Right atrium auricular region (tissue), 2 donors: ENCODE measurements at regions not wholly inside any gene's neighbourhood (a gene's known extent, or its start where the extent isn't known, plus 50 kb on each side); places are given as distances from the start of the nearest gene placed in this dataset.
"Not testable (repeated sequence)": the region's sequence is repeated elsewhere in the genome, so short reads cannot be mapped to it uniquely, and the experiment has no call there.

Experiments used
- DNase-seq: peaks from one replicate; pipeline ENCODE4 v3.0.0-alpha.2; 2019; ENCODE audit warnings: low spot score
- H3K27ac ChIP-seq, 2 donors: fragments of 200-600 bp; sonication (generic); 1 replicate in 1 of 2; 2 replicates in 1 of 2; pipeline ENCODE4 v1.5.1; 2016 to 2019
- H3K27me3 ChIP-seq, 2 donors: fragments of 200-600 bp; sonication (generic); one replicate each; pipeline versions ENCODE4 v1.5.1 to v1.6.0; 2017 to 2019
- H3K36me3 ChIP-seq: fragments of 200-600 bp; sonication (generic); one replicate; pipeline ENCODE4 v1.5.1; 2016
- H3K4me1 ChIP-seq, 2 donors: fragments of 200-600 bp; sonication (generic); one replicate each; pipeline versions ENCODE4 v1.5.1 to v1.6.0; 2017 to 2019
- H3K4me3 ChIP-seq, 2 donors: fragments of 200-600 bp; sonication (generic); 1 replicate in 1 of 2; 2 replicates in 1 of 2; pipeline ENCODE4 v1.5.1; 2017 to 2019; ENCODE audit warnings: mild to moderate bottlenecking in 1 of 2, moderate library complexity in 1 of 2
- H3K9me3 ChIP-seq, 2 donors: fragments of 200-600 bp; sonication (generic); one replicate each; pipeline ENCODE4 v1.5.1; 2019
- CTCF ChIP-seq, 2 donors: fragments of 200-600 bp; sonication (generic); IDR thresholded peaks; one replicate each; pipeline ENCODE4 v1.5.1; 2019; ENCODE audit warnings: antibody characterized with exemption in 2 of 2

- Histone ChIP-seq H3K27me3 (no peaks in the 10 kb centered on the region), H3K36me3 (no peaks in the 10 kb centered on the region), H3K4me3 (no peak overlapping the region), H3K9me3 (peaks cover 0 to 5% of the 10 kb centered on the region in 2 donors), H3K27ac (no peak overlapping the region), H3K4me1 (peaks cover 0 to 12% of the 10 kb centered on the region in 2 donors)
- no peak for TF ChIP-seq CTCF (IDR thresholded peaks at IDR 0.05)
- DNase-seq, result no peak
Observed at GRCh38 chr9:75378926-75379325, 290.6 kb downstream of the OSTF1 start.

- H3K9me3 ChIP-seq, result peaks cover 5 to 29% of the 10 kb centered on the region in 2 donors
- TF ChIP-seq CTCF (IDR thresholded peaks at IDR 0.05), result no peak
- no peak overlapping the region for H3K4me3 ChIP-seq
- H3K27ac ChIP-seq, result no peak overlapping the region
- no peaks in the 10 kb centered on the region for H3K27me3 ChIP-seq
- H3K36me3 ChIP-seq, result no peaks in the 10 kb centered on the region
- DNase-seq, result no peak
- peaks cover 0 to 11% of the 10 kb centered on the region in 2 donors for H3K4me1 ChIP-seq
Observed at GRCh38 chr9:75382126-75382525, 293.8 kb downstream of the OSTF1 start.

GRCh38 chr9:75383420-75384034, 295.2 kb downstream of the OSTF1 start:
- not testable (repeated sequence) for H3K4me1 ChIP-seq, DNase-seq

GRCh38 chr9:75385236-75385635, 296.9 kb downstream of the OSTF1 start:
- TF ChIP-seq CTCF (IDR thresholded peaks at IDR 0.05), result no peak
- no peaks in the 10 kb centered on the region for H3K27me3 ChIP-seq
- no peak overlapping the region for H3K4me3 ChIP-seq
- DNase-seq, result no peak
- no peaks in the 10 kb centered on the region for H3K4me1 ChIP-seq
- no peaks in the 10 kb centered on the region for H3K36me3 ChIP-seq
- H3K27ac ChIP-seq, result no peak overlapping the region
- peaks cover 5 to 29% of the 10 kb centered on the region in 2 donors for H3K9me3 ChIP-seq

More at GRCh38 chr9:75383420-75384034, 295.2 kb downstream of the OSTF1 start:
- not testable (repeated sequence) for H3K4me3 ChIP-seq, H3K27ac ChIP-seq, H3K27me3 ChIP-seq, H3K36me3 ChIP-seq
- peaks cover 5 to 29% of the 10 kb centered on the region in 2 donors for H3K9me3 ChIP-seq

- Histone ChIP-seq H3K36me3 (no peaks in the 10 kb centered on the region), H3K4me1 (no peaks in the 10 kb centered on the region), H3K4me3 (no peak overlapping the region), H3K27ac (no peak overlapping the region), H3K27me3 (no peaks in the 10 kb centered on the region), H3K9me3 (peaks cover 5 to 26% of the 10 kb centered on the region in 2 donors)
- DNase-seq, result no peak
- no peak for TF ChIP-seq CTCF (IDR thresholded peaks at IDR 0.05)
Observed at GRCh38 chr9:75389101-75389500, 300.8 kb downstream of the OSTF1 start.

GRCh38 chr9:75390951-75391350, 302.6 kb downstream of the OSTF1 start:
- TF ChIP-seq CTCF (IDR thresholded peaks at IDR 0.05), result no peak
- H3K4me3 ChIP-seq, result no peak overlapping the region
- no peaks in the 10 kb centered on the region for H3K36me3 ChIP-seq
- no peaks in the 10 kb centered on the region for H3K4me1 ChIP-seq
- no peak overlapping the region for H3K27ac ChIP-seq
- no peaks in the 10 kb centered on the region for H3K27me3 ChIP-seq
- H3K9me3 ChIP-seq, result peaks cover 0 to 7% of the 10 kb centered on the region in 2 donors
- DNase-seq, result no peak
